ENCODE measurements at regions not wholly inside any gene's neighbourhood (a gene's known extent, or its start where the extent isn't known, plus 50 kb on each side); places are given as distances from the start of the nearest gene placed in this dataset.

DNA sequence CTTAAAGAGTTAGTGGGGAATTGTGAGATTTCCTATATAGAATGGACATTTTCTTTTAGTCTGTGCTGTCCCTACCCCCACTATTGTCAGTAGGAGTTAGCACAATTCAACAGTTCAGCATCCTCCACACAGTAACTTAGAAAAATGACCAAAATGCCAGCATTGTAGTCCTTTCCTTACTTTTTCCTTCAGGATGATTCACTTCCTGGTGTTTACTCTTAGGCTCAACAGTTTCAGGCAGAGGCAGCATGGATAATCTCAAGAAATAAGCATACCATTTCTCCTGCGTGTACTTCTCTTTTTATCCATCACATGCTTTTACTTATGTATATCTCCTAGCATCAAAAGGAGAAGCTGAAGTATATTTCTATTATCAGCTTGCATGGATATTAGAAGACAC, 683.4 kb downstream of the SLC16A7 start:
- TF ChIP-seq, protein P1, sequence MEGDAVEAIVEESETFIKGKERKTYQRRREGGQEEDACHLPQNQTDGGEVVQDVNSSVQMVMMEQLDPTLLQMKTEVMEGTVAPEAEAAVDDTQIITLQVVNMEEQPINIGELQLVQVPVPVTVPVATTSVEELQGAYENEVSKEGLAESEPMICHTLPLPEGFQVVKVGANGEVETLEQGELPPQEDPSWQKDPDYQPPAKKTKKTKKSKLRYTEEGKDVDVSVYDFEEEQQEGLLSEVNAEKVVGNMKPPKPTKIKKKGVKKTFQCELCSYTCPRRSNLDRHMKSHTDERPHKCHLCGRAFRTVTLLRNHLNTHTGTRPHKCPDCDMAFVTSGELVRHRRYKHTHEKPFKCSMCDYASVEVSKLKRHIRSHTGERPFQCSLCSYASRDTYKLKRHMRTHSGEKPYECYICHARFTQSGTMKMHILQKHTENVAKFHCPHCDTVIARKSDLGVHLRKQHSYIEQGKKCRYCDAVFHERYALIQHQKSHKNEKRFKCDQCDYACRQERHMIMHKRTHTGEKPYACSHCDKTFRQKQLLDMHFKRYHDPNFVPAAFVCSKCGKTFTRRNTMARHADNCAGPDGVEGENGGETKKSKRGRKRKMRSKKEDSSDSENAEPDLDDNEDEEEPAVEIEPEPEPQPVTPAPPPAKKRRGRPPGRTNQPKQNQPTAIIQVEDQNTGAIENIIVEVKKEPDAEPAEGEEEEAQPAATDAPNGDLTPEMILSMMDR (IDR thresholded peaks at IDR 0.05): no peak
- no peak for TF ChIP-seq POLR2A (IDR thresholded peaks at IDR 0.05)

Data from adrenal gland (tissue), 5 donors.